HFFc6 (cell line): ENCODE measurements at regions not wholly inside any gene's neighbourhood (a gene's known extent, or its start where the extent isn't known, plus 50 kb on each side); places are given as distances from the start of the nearest gene placed in this dataset.

Experiments used
- DNase-seq: peaks from one replicate; pipeline ENCODE4 v3.0.0-alpha.2; 2018
- H3K27ac Mint-ChIP-seq: 2 replicates; pipeline ENCODE4 v1.8.0; 2020; ENCODE audit warnings: mild to moderate bottlenecking, mixed read lengths
- H3K27me3 Mint-ChIP-seq: 2 replicates; pipeline ENCODE4 v1.8.0; 2021; ENCODE audit warnings: mild to moderate bottlenecking, moderate library complexity, mixed read lengths; ENCODE audit not compliant: insufficient read depth
- H3K36me3 Mint-ChIP-seq: 2 replicates; pipeline ENCODE4 v1.8.0; 2021; ENCODE audit warnings: low read depth, mixed read lengths
- H3K4me1 Mint-ChIP-seq: 2 replicates; pipeline ENCODE4 v1.8.0; 2020; ENCODE audit warnings: low read depth, mixed read lengths
- H3K4me3 Mint-ChIP-seq: 2 replicates; pipeline ENCODE4 v1.8.0; 2020; ENCODE audit warnings: mild to moderate bottlenecking, moderate library complexity, mixed read lengths
- H3K9me3 Mint-ChIP-seq: 2 replicates; pipeline ENCODE4 v1.8.0; 2020; ENCODE audit warnings: mild to moderate bottlenecking, mixed read lengths
- TF ChIP-seq, protein P1 (sequence below): fragments of 200-600 bp; sonication (generic); IDR thresholded peaks from 2 replicates; pipeline ENCODE4 v1.5.0; 2021; ENCODE audit warnings: antibody characterized with exemption, mild to moderate bottlenecking

DNA sequence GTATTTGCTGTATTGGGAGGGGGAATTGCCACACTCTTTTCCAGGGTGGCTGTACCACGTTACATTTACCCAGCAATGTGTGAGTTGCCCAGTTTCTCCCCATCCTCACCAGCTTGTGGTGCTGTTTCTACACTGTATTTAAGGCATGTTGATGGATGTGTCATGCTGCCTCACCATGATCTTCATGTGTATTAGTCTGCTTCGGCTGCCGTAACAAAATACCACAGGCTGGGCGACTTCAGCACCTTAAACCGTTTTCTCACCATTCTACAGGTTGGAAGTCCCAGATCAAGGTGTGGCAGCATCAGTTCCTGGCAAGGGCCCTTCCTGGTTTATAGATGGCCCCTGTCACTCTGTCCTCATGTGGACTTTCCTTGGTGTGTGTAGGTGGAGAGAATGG lies 169.7 kb downstream of the IGLL1 start:
- DNase-seq, result no peak
- Mint-ChIP-seq H3K4me3 (no peak overlapping the region), H3K27ac (no peak overlapping the region), H3K36me3 (no peaks in the 10 kb centered on the region), H3K27me3 (peaks cover 15% of the 10 kb centered on the region), H3K4me1 (peaks cover 10% of the 10 kb centered on the region; the same call in 1 of the 2 replicates), H3K9me3 (no peaks in the 10 kb centered on the region)
- TF ChIP-seq, protein P1, sequence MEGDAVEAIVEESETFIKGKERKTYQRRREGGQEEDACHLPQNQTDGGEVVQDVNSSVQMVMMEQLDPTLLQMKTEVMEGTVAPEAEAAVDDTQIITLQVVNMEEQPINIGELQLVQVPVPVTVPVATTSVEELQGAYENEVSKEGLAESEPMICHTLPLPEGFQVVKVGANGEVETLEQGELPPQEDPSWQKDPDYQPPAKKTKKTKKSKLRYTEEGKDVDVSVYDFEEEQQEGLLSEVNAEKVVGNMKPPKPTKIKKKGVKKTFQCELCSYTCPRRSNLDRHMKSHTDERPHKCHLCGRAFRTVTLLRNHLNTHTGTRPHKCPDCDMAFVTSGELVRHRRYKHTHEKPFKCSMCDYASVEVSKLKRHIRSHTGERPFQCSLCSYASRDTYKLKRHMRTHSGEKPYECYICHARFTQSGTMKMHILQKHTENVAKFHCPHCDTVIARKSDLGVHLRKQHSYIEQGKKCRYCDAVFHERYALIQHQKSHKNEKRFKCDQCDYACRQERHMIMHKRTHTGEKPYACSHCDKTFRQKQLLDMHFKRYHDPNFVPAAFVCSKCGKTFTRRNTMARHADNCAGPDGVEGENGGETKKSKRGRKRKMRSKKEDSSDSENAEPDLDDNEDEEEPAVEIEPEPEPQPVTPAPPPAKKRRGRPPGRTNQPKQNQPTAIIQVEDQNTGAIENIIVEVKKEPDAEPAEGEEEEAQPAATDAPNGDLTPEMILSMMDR, result no peak

DNA sequence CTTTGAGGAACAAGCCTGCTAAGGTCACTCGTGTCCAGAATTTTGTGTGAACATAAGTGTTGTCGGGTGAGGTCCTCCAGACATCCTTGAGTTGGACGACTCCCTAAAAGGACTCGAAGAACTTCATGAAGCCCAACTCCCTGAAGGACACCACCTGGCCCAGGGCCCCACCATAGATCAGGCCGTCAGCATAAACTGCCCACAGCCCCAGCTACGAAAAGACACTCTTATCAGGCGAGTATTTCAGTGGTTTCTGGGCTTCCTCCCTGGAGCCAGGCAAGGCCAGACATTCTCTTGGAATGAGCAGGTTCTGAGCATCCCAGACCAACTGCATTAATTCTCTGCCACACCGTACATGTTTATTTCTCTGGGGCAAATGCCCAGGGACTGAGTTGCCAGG lies 170.1 kb downstream of the IGLL1 start:
- peaks cover 13% of the 10 kb centered on the region for H3K27me3 Mint-ChIP-seq
- no peaks in the 10 kb centered on the region for H3K9me3 Mint-ChIP-seq
- TF ChIP-seq, protein P1, result no peak
- H3K36me3 Mint-ChIP-seq, result no peaks in the 10 kb centered on the region
- peaks cover 10% of the 10 kb centered on the region; the same call in 1 of the 2 replicates for H3K4me1 Mint-ChIP-seq
- no peak overlapping the region for H3K4me3 Mint-ChIP-seq
- no peak overlapping the region for H3K27ac Mint-ChIP-seq
- DNase-seq, result no peak

DNA sequence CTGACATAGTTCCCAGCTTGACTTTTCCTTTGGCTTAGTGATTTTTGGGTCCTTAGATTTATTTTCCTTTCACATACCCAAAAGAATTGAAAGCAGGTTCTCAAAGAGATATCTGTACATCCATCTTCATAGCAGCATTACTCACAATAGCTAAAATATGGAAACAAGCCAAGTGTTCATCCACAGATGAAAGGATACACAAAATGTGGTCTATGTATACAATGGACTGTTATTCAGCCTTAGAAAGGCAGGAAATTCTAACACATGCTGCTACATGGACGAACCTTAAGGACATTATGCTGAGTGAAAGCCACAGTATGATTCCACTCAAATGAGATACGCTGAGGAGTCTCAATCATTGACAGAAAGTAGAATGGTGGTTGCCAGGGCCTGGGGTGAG lies 171.8 kb downstream of the IGLL1 start:
- Mint-ChIP-seq H3K4me1 (peaks cover 10% of the 10 kb centered on the region; the same call in 1 of the 2 replicates), H3K36me3 (no peaks in the 10 kb centered on the region), H3K27ac (no peak overlapping the region), H3K27me3 (peaks cover 9% of the 10 kb centered on the region), H3K4me3 (no peak overlapping the region), H3K9me3 (no peaks in the 10 kb centered on the region)
- no peak for DNase-seq
- TF ChIP-seq, protein P1, result no peak

DNA sequence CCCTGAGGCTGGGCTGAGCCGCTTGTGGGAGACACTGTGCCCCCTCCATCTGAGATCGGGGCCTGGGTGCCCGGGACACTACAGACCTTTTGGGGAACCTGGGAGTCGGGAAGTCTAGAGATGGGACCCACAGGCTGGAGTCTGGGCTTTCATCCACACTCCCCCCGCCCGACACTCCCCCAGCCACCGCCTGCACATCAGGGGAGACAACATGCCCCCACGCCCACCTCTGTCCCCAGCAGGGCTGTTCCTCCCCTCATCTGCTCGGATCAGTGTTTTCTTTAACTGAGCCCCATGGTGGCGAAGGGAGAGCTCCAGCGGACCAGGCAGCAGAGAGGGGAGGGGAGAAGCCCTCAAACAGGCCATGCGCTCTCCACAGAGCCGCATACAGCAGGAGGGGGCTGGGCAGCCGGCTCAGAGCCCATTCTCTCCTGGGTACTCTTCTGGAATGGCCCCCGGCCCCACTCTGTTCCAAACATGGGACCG lies 174.7 kb downstream of the IGLL1 start:
- no peaks in the 10 kb centered on the region for H3K9me3 Mint-ChIP-seq
- TF ChIP-seq, protein P1, result no peak
- H3K27ac Mint-ChIP-seq, result no peak overlapping the region
- DNase-seq, result no peak
- H3K4me1 Mint-ChIP-seq, result peaks cover 21% of the 10 kb centered on the region
- no peak overlapping the region for H3K4me3 Mint-ChIP-seq
- peaks cover 4% of the 10 kb centered on the region for H3K27me3 Mint-ChIP-seq
- H3K36me3 Mint-ChIP-seq, result no peaks in the 10 kb centered on the region

DNA sequence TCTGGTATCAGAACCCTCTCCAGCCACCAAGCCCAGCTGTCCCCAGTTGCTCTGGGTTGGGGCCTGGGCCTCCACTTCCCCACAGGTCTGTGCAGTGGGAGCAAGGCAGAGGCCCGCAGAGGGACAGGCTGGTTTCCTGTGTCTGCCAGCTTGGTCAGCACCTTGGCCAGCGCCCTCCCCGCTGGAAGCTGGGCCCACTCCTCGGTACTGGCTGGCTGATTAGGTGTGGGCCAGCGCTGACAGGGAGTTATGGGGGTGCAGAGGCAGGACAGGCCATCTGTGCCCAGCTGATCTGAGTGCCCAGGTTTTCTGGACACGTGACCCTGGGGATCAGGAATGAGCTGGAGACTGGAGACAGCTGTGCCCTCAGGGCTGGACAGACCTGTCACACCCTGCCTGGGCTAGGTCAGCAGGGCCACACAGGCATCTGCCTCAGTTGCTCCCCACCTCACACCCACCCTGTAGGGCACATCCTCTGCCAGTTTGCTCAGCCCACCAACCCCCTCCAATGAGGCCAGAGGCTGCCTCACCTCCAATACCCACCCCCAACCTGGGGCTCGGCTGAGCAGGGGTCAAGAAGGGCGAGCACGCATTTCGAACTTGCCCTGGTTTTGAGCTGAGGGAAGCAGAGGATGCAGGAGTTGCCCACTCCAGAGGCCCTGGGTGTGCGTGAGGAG lies 175.3 kb downstream of the IGLL1 start:
- peak; percentile 13 for DNase-seq
- peaks cover 21% of the 10 kb centered on the region for H3K4me1 Mint-ChIP-seq
- H3K27me3 Mint-ChIP-seq, result no peaks in the 10 kb centered on the region; the same call in 1 of the 2 replicates
- no peak overlapping the region for H3K27ac Mint-ChIP-seq
- no peaks in the 10 kb centered on the region for H3K36me3 Mint-ChIP-seq
- no peaks in the 10 kb centered on the region for H3K9me3 Mint-ChIP-seq
- H3K4me3 Mint-ChIP-seq, result no peak overlapping the region
- TF ChIP-seq, protein P1, result no peak
